Activated CD4-positive, alpha-beta T cell treated with anti-CD3 and anti-CD28 coated beads, Interleukin-2, amount 10 ng/mL, durations not matched to agents 24 days and 14 days (primary cell): ENCODE measurements at regions not wholly inside any gene's neighbourhood (a gene's known extent, or its start where the extent isn't known, plus 50 kb on each side); places are given as distances from the start of the nearest gene placed in this dataset.

ENCODE experiments used
- DNase-seq: peaks from one replicate; pipeline ENCODE4 v3.0.0; 2022
- H3K27ac Mint-ChIP-seq: one replicate; pipeline ENCODE4 v1.8.0; 2022; ENCODE audit warnings: mild to moderate bottlenecking, mixed read lengths
- H3K27me3 Mint-ChIP-seq: one replicate; pipeline ENCODE4 v1.8.0; 2022; ENCODE audit warnings: mixed read lengths
- H3K36me3 Mint-ChIP-seq: one replicate; pipeline ENCODE4 v1.8.0; 2022; ENCODE audit warnings: low read depth, mild to moderate bottlenecking, mixed read lengths
- H3K4me1 Mint-ChIP-seq: one replicate; pipeline ENCODE4 v1.8.0; 2021; ENCODE audit warnings: mixed read lengths
- H3K4me3 Mint-ChIP-seq: one replicate; pipeline ENCODE4 v1.8.0; 2022; ENCODE audit warnings: mild to moderate bottlenecking, moderate library complexity, mixed read lengths
- H3K9me3 Mint-ChIP-seq: one replicate; pipeline ENCODE4 v1.8.0; 2021; ENCODE audit warnings: mixed read lengths
- intact Hi-C: fragments of 100-400 bp; cut with micrococcal nuclease; formaldehyde crosslinking; loops from one replicate; pipeline ENCODE4 v1.15.1; 2023

DNA sequence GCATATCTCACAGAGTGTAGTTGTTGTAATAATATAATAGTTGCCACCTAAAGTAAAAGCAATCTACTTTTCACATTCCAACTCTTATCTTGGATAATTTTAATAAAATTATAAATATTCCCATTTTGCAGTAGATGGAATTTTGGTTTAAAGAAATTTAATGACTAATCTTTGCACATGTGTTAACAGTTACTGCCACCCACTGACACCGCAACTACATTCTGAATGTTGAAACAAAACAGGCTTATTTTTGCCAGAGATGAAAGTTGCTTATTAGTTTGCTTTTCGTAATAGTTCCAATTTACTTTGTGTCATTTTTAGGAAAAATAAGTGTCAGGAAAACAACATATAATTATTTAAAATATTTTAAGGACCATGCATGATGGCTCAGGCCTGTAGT lies 557.5 kb upstream of the PCDH15 start:
- Mint-ChIP-seq H3K27ac (no peak overlapping the region), H3K4me1 (no peaks in the 10 kb centered on the region), H3K36me3 (no peaks in the 10 kb centered on the region), H3K9me3 (peaks cover 7% of the 10 kb centered on the region), H3K4me3 (no peak overlapping the region), H3K27me3 (no peaks in the 10 kb centered on the region)
- no peak for DNase-seq
- intact Hi-C loops = no loop called here

DNA sequence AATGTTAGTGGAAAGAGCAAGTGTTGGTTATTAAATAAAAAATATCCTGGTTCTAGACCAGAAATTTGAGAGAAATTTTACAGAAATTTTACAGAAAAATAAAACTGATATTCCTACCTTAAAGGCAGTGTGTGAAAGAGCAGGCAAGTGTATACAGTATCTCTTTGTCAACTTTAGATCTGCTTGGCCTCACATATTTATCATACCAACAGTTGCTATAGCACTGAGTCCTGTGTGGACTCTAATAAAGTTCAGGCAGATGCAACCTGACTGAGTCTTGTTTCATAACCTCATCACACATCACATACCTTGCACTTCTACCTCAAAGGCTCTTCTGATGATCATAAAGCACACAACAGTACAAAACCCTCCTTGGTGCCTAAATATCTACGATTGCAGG lies 552.4 kb upstream of the PCDH15 start:
- H3K36me3 Mint-ChIP-seq = no peaks in the 10 kb centered on the region
- H3K4me3 Mint-ChIP-seq = no peak overlapping the region
- DNase-seq = no peak
- H3K9me3 Mint-ChIP-seq = peaks cover 10% of the 10 kb centered on the region
- intact Hi-C loops = no loop called here
- H3K4me1 Mint-ChIP-seq = no peaks in the 10 kb centered on the region
- H3K27ac Mint-ChIP-seq = no peak overlapping the region
- no peaks in the 10 kb centered on the region for H3K27me3 Mint-ChIP-seq

DNA sequence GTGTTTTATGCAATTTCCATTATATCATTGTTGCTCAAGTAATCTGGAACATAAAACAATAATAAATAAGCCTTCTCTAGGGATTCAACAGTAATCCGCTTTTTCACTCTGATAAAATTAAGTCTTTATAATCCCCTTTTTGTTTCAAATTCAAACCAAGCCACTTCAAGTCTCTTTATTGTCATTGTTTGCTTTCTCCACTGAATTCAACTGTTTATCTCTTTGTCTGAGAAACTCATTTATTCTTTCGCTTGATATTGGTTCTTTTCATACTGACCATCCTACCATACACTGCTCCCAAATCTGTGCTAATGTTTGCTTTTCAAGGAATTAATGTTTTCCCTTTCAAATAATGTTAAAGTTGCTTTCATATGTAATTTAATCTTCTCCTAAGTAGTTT lies 550.4 kb upstream of the PCDH15 start:
- no peak overlapping the region for H3K4me3 Mint-ChIP-seq
- H3K9me3 Mint-ChIP-seq = peaks cover 10% of the 10 kb centered on the region
- no peak for DNase-seq
- intact Hi-C loops = no loop called here
- H3K27me3 Mint-ChIP-seq = no peaks in the 10 kb centered on the region
- H3K27ac Mint-ChIP-seq = no peak overlapping the region
- H3K36me3 Mint-ChIP-seq = no peaks in the 10 kb centered on the region
- no peaks in the 10 kb centered on the region for H3K4me1 Mint-ChIP-seq

DNA sequence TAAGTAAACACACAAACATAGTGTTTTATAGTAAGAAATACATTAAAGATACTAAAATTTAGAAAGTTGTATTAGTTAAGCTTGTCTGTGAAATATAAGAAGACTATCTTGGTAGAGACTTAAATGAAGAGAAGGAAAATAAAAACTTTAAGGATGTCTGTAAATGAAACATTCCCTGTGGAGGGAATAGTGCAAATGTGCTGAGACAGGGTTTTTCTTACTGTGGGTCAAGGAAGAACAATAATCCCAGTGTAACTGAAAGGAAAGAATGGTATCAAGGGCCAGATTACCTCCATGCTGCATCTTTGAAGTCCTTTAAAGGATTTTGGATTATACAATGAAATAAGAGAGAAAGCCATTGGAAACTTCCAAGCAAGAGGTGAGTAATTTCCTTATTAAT lies 547.5 kb upstream of the PCDH15 start:
- Mint-ChIP-seq H3K36me3 (no peaks in the 10 kb centered on the region), H3K9me3 (peaks cover 3% of the 10 kb centered on the region), H3K27ac (no peak overlapping the region), H3K4me1 (no peaks in the 10 kb centered on the region), H3K4me3 (no peak overlapping the region), H3K27me3 (no peaks in the 10 kb centered on the region)
- intact Hi-C loops = no loop called here
- DNase-seq = no peak

DNA sequence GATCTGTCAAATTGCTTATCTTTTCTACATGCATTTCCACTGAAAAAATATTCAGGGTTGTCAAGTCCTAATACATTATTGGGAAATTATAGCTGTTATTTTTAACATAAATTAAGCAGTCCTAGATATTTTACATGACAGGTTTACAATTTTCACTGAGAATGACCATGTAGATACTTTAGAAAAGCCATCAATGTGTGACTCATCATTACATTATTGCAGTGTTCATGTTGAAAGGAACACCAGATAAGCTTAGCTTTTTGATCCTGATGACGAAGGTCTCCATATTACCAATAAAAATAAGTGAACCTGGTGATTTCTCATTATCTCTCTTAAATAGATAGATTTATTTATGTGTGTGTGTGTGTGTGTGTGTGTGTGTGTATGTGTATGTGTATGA lies 529.5 kb upstream of the PCDH15 start:
- Mint-ChIP-seq H3K36me3 (no peaks in the 10 kb centered on the region), H3K4me3 (no peak overlapping the region), H3K4me1 (no peaks in the 10 kb centered on the region), H3K27ac (no peak overlapping the region), H3K27me3 (no peaks in the 10 kb centered on the region), H3K9me3 (no peaks in the 10 kb centered on the region)
- no peak for DNase-seq
- intact Hi-C loops = no loop called here

DNA sequence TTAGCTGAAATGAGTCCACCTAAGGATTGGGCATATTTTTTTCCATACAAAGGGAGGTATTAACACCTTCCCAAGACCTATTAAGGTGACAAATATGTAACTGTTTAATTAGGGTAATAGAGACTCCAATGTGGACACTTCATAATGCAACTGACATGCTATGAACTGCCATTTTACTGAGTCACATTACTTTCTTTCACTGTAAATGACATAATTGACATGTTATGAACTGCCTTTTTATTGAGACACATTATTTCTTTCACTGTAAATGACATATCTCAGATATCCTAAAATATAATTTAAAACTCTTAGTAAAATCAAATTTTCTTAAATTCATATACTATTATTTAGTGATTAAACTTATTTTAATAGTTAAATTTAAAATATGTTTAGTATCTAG lies 528.8 kb upstream of the PCDH15 start:
- Mint-ChIP-seq H3K4me1 (no peaks in the 10 kb centered on the region), H3K27ac (no peak overlapping the region)
- intact Hi-C loops = no loop called here

DNA sequence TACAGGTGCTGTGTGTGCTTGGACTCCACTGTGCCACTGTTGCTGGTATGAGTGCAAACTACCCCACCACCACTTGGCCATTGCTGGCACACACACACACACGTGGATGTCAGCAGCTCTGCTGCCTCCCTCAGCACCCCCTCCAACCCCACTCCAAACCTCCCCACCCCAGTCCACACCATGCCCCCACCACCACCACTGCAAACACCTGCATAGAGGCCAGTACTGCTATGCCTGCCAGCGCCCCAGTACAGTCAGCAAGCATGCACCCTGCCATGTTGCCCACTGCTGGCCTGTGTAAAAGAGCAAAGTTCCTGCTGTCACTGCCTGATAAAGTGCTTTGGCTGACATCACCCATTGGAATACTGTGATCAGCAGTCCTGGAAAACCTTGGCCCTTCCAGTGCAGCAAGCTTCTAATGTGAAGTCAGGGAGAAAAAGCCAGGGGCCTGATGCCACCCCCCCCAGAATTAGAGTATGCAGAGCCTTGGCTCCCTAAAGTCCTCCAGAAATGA lies 519.2 kb upstream of the PCDH15 start:
- Mint-ChIP-seq H3K27me3 (no peaks in the 10 kb centered on the region), H3K9me3 (no peaks in the 10 kb centered on the region), H3K27ac (no peak overlapping the region), H3K4me3 (no peak overlapping the region), H3K36me3 (no peaks in the 10 kb centered on the region), H3K4me1 (no peaks in the 10 kb centered on the region)
- intact Hi-C loops = no loop called here
- no peak for DNase-seq

More for the DNA sequence above, 528.8 kb upstream of the PCDH15 start:
- Mint-ChIP-seq H3K27me3 (no peaks in the 10 kb centered on the region), H3K36me3 (no peaks in the 10 kb centered on the region), H3K9me3 (no peaks in the 10 kb centered on the region), H3K4me3 (no peak overlapping the region)
- DNase-seq = no peak

DNA sequence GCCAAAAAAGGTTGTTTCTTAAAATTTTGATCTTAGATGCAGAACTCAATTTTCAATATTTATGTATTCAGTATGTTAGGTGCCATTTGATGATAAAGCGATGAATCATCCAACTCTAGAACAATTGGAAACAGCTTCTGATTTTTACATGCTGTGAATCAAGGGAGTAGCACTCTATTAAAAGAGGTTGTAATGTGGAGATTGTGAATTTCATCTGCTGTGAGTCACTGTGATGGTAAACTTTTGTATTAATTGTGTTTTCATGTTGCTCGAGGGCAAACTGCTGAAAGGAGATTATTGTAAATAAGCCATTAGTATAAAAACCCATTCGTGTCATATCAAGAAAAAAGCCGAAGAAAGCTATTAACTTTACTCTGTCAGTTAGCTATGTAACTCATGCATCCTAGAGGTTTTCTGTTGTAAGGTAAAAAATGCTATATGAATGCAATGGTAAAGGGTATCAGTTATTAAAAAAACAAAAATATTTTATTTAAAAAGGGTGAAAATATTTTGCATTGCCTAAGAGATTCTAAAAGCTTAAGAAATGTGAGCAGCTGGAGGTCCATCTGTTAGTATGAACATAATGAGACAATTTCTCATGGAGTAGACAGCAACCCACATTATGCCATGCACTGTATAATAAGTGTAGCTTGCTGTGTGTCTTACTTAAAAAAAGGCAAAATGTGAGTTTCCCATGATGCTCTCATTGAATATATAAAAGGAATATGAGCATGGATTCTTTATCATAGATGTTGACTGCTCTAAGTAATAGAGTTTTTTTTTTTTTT lies 511.0 kb upstream of the PCDH15 start:
- Mint-ChIP-seq H3K9me3 (no peaks in the 10 kb centered on the region), H3K4me1 (no peaks in the 10 kb centered on the region), H3K27me3 (no peaks in the 10 kb centered on the region), H3K4me3 (no peak overlapping the region), H3K27ac (no peak overlapping the region), H3K36me3 (no peaks in the 10 kb centered on the region)
- no peak for DNase-seq
- intact Hi-C loops = no loop called here

DNA sequence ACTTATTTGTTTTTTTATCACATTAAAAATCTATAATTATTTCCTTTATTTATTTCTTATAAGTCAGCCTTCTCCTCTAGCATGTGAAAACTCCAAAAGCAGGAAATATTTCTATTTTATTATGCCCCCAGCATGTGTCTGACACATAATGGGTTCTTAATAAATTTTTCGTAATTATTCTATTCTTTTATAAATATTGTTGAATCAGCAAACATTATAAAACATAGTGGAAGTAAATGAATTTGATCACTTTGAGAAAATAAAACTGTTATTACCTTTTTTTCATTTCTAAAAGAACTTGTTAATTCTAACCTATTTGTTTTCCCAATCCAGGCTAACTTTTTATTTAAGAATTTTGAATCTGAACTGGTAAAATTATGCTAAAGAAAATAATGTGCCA lies 509.1 kb upstream of the PCDH15 start:
- Mint-ChIP-seq H3K27ac (no peak overlapping the region), H3K9me3 (no peaks in the 10 kb centered on the region), H3K4me1 (no peaks in the 10 kb centered on the region), H3K36me3 (no peaks in the 10 kb centered on the region), H3K27me3 (no peaks in the 10 kb centered on the region), H3K4me3 (no peak overlapping the region)
- no peak for DNase-seq
- intact Hi-C loops = no loop called here

DNA sequence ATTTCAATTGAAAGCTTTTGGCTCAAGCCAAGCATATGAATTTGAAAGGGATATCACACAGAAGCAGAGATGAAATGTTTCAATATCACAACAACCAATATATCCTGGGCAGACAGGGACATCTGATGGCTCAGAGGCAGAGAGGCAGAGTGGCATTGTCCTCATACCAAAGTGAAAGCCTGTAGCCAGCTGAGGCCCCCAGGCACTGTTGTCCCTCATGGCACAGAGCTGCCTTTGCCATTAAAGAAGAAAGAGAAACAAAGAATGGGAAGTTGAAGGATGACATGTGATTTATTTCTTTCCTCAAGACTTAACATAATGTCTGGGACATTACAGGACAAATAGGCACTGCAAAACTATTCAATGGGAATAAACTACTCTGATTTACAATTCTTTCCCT lies 504.3 kb upstream of the PCDH15 start:
- Mint-ChIP-seq H3K27ac (no peak overlapping the region), H3K27me3 (no peaks in the 10 kb centered on the region), H3K36me3 (no peaks in the 10 kb centered on the region), H3K4me3 (no peak overlapping the region), H3K9me3 (no peaks in the 10 kb centered on the region), H3K4me1 (no peaks in the 10 kb centered on the region)
- intact Hi-C loops = no loop called here
- DNase-seq = no peak

DNA sequence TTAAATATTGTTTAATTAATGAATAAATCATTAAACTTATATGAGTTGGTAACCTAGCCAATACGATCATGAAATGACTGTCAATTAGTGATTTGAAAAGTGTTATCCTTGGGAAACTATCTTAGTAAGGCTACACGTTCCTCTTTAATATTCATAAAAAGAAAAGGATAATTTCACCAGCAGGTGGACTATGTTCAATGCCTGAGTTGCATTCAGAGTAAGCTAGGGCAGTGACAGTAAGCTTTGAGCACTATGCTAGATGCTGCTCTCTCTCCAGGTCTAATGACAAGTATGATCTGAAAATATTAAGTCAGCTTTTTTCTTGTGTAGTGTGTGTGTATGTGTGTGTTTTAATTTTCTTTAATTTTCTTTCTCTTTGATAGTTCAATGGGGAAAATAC lies 486.3 kb upstream of the PCDH15 start:
- intact Hi-C loops = no loop called here
- DNase-seq = no peak
- no peaks in the 10 kb centered on the region for H3K4me1 Mint-ChIP-seq
- H3K9me3 Mint-ChIP-seq = no peaks in the 10 kb centered on the region
- H3K27me3 Mint-ChIP-seq = no peaks in the 10 kb centered on the region
- H3K4me3 Mint-ChIP-seq = no peak overlapping the region
- no peaks in the 10 kb centered on the region for H3K36me3 Mint-ChIP-seq
- H3K27ac Mint-ChIP-seq = no peak overlapping the region

DNA sequence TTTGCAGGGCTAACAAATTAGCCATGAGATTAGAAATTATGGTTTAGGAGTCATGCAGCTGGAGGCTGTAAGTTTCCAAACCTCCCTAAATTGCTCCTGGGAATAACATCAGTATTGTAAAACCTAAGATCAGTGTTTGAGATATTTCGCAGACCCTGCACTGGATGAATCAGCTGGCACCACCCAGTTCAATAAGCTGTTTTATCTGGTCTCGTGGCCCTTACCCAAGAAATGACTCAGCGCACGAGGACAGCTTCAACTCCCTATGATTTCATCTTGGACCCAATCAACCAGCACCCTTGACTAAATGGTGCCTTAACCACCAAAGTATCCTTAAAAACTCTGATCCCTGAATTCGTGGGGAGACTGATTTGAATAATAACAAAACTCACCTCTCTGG lies 482.0 kb upstream of the PCDH15 start:
- H3K4me3 Mint-ChIP-seq = no peak overlapping the region
- no peak for DNase-seq
- H3K27ac Mint-ChIP-seq = no peak overlapping the region
- H3K27me3 Mint-ChIP-seq = no peaks in the 10 kb centered on the region
- H3K36me3 Mint-ChIP-seq = no peaks in the 10 kb centered on the region
- H3K9me3 Mint-ChIP-seq = no peaks in the 10 kb centered on the region
- intact Hi-C loops = no loop called here
- H3K4me1 Mint-ChIP-seq = no peaks in the 10 kb centered on the region

DNA sequence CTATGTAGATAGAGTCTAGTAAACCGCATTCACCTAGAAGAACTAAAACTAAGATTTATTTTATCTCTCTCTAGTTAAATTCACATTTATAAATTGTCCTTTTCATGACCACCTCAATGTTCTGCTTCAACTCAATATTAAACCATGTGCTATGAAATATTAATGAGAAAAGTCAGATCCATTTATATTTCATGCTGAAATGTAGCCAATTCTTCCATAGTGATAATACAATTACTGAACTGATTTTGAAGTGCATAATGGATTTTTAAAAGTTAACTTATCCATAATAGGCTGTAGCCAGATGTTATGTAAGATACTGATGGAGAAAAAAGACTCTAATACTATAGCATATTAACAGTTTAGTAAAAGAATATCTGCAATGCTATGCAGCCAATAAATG lies 479.7 kb upstream of the PCDH15 start:
- Mint-ChIP-seq H3K27ac (no peak overlapping the region), H3K9me3 (no peaks in the 10 kb centered on the region), H3K4me1 (no peaks in the 10 kb centered on the region), H3K4me3 (no peak overlapping the region), H3K27me3 (no peaks in the 10 kb centered on the region), H3K36me3 (no peaks in the 10 kb centered on the region)
- intact Hi-C loops = no loop called here
- no peak for DNase-seq

DNA sequence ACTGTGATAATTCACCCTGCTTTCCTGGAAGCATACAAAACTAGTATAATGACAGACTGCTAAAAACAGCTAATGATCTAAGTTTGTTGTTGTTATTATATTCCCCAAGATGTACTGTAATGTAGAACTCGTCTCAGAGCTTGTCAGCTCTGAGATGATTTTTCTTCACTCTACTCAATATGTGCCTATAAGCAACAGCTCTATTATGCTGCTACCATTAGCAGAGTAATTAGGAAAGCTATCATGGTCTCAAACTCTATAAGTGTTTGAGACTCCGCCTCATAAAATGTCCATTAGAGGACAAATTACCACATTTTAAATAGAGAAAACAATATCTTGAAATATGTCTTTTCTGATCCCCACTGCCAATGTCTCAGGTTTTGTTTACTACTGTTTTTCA lies 476.5 kb upstream of the PCDH15 start:
- Mint-ChIP-seq H3K4me3 (no peak overlapping the region), H3K36me3 (no peaks in the 10 kb centered on the region), H3K27ac (no peak overlapping the region), H3K27me3 (no peaks in the 10 kb centered on the region), H3K4me1 (no peaks in the 10 kb centered on the region), H3K9me3 (no peaks in the 10 kb centered on the region)
- DNase-seq = no peak
- intact Hi-C loops = no loop called here

DNA sequence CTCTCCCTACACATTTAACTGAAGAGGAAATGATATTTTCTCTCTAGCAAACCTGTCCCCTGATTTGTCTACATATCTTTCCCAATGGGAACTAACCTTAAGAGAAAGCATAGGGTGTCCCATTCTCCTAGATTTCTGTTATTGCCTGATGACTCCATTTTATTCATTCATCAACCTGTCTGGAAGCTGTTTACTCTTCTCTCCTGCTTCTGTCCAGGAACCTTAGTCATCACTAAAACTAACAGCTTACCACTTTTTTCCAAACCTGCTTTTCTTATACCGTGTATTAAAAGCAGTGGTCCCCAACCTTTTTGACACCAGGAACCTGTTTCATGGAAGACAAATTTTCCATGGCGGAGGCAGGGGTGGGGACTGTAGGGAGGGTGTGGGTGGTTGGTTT lies 473.3 kb upstream of the PCDH15 start:
- H3K4me3 Mint-ChIP-seq = no peak overlapping the region
- H3K36me3 Mint-ChIP-seq = no peaks in the 10 kb centered on the region
- H3K27me3 Mint-ChIP-seq = no peaks in the 10 kb centered on the region
- H3K27ac Mint-ChIP-seq = no peak overlapping the region
- intact Hi-C loops = no loop called here
- no peak for DNase-seq
- H3K9me3 Mint-ChIP-seq = no peaks in the 10 kb centered on the region
- no peaks in the 10 kb centered on the region for H3K4me1 Mint-ChIP-seq
